Stimulated activated CD8-positive, alpha-beta memory T cell treated with anti-CD3 and anti-CD28 coated beads, Interleukin-15, amount 100 ng/mL, for 1 hour (primary cell): ENCODE measurements at regions not wholly inside any gene's neighbourhood (a gene's known extent, or its start where the extent isn't known, plus 50 kb on each side); places are given as distances from the start of the nearest gene placed in this dataset.

Experiments used
- DNase-seq: peaks from one replicate; pipeline ENCODE4 v3.0.0-alpha.2; 2020; ENCODE audit warnings: low read depth

GRCh38 chr6:142682985-142683384 lies 262.0 kb downstream of the HIVEP2 start:
- DNase-seq = no peak

- DNase-seq = no peak
Observed at GRCh38 chr6:142683714-142684141, 261.2 kb downstream of the HIVEP2 start.

GRCh38 chr6:142684371-142684770 lies 260.6 kb downstream of the HIVEP2 start:
- no peak for DNase-seq

GRCh38 chr6:142685852-142686506 lies 259.0 kb downstream of the HIVEP2 start:
- DNase-seq = no peak

- no peak for DNase-seq
Observed at GRCh38 chr6:142686507-142686887, 258.5 kb downstream of the HIVEP2 start.

- DNase-seq = peak; percentile 46
Observed at GRCh38 chr6:142692942-142693341, 252.0 kb downstream of the HIVEP2 start.

- DNase-seq = no peak
Observed at GRCh38 chr6:142693441-142693840, 251.5 kb downstream of the HIVEP2 start.

GRCh38 chr6:142694054-142694453 lies 250.9 kb downstream of the HIVEP2 start:
- no peak for DNase-seq

- no peak for DNase-seq
Observed at GRCh38 chr6:142695016-142695415, 250.0 kb downstream of the HIVEP2 start.

GRCh38 chr6:142696123-142697000 lies 248.6 kb downstream of the HIVEP2 start:
- DNase-seq = no peak

- no peak for DNase-seq
Observed at GRCh38 chr6:142697001-142697335, 248.0 kb downstream of the HIVEP2 start.

- DNase-seq = no peak
Observed at GRCh38 chr6:142697922-142698321, 247.1 kb downstream of the HIVEP2 start.

GRCh38 chr6:142698751-142699150 lies 246.2 kb downstream of the HIVEP2 start:
- no peak for DNase-seq

- DNase-seq = no peak
Observed at GRCh38 chr6:142699391-142699790, 245.6 kb downstream of the HIVEP2 start.

- no peak for DNase-seq
Observed at GRCh38 chr6:142700032-142700431, 244.9 kb downstream of the HIVEP2 start.

- DNase-seq = no peak
Observed at GRCh38 chr6:142700671-142701312, 244.2 kb downstream of the HIVEP2 start.
